ENCODE measurements at regions not wholly inside any gene's neighbourhood (a gene's known extent, or its start where the extent isn't known, plus 50 kb on each side); places are given as distances from the start of the nearest gene placed in this dataset.

- TF ChIP-seq POLR2AphosphoS5 (IDR thresholded peaks at IDR 0.05; ENCODE audit: insufficient read depth in 1 of 2, low read depth in 1 of 2) = no peak
- no peak for TF ChIP-seq POLR2A (IDR thresholded peaks at IDR 0.05)
- TF ChIP-seq CTCF (IDR thresholded peaks at IDR 0.05) = no peak
- intact Hi-C loops (cut with DNase I) = no loop called here
- Histone ChIP-seq H3K27me3 (no peaks in the 10 kb centered on the region), H3K9me3 (no peaks in the 10 kb centered on the region), H3K4me3 (no peak overlapping the region), H3K36me3 (no peaks in the 10 kb centered on the region), H3K4me1 (no peaks in the 10 kb centered on the region), H3K27ac (no peak overlapping the region)
- no peak for DNase-seq (ENCODE audit: extremely low spot score in 2 of 2)
Observed at GRCh38 chrX:125782184-125782583, 383.9 kb downstream of the DCAF12L2 start.

GRCh38 chrX:125786316-125786715 is 379.8 kb downstream of the DCAF12L2 start:
- Histone ChIP-seq H3K9me3 (no peaks in the 10 kb centered on the region), H3K4me3 (no peak overlapping the region), H3K4me1 (no peaks in the 10 kb centered on the region), H3K27me3 (no peaks in the 10 kb centered on the region), H3K36me3 (no peaks in the 10 kb centered on the region), H3K27ac (no peak overlapping the region)
- TF ChIP-seq POLR2AphosphoS5 (IDR thresholded peaks at IDR 0.05; ENCODE audit: insufficient read depth in 1 of 2, low read depth in 1 of 2) = no peak
- no peak for TF ChIP-seq CTCF (IDR thresholded peaks at IDR 0.05)
- no peak for TF ChIP-seq POLR2A (IDR thresholded peaks at IDR 0.05)
- intact Hi-C loops (cut with DNase I) = no loop called here
- no peak for DNase-seq (ENCODE audit: extremely low spot score in 2 of 2)

GRCh38 chrX:125791787-125792186 is 374.3 kb downstream of the DCAF12L2 start:
- TF ChIP-seq POLR2AphosphoS5 (IDR thresholded peaks at IDR 0.05; ENCODE audit: insufficient read depth in 1 of 2, low read depth in 1 of 2) = no peak
- TF ChIP-seq POLR2A (IDR thresholded peaks at IDR 0.05) = no peak
- no peak for TF ChIP-seq CTCF (IDR thresholded peaks at IDR 0.05)

DNA sequence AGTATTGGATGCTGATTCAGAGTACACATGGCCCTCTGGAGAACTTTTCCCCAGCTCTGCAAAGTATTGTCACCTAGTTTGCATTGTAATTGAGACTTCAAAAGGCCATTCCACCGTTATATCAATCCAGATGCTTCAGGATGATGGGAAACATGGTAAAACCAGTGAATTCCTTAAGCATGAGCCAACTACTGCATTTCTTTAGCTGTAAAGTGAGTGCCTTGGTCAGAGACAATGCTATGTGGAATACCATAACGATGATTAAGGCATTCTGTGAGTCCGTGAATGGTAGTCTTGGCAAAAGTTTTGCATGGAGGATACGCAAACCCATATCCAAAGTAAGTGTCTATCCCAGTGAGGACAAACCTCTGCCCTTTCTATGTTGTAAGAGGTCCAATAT is 355.2 kb downstream of the DCAF12L2 start:
- H3K27me3 ChIP-seq = no peaks in the 10 kb centered on the region
- H3K36me3 ChIP-seq = no peaks in the 10 kb centered on the region
- H3K9me3 ChIP-seq = no peaks in the 10 kb centered on the region
- H3K27ac ChIP-seq = no peak overlapping the region
- no peak for TF ChIP-seq POLR2A (IDR thresholded peaks at IDR 0.05)
- TF ChIP-seq POLR2AphosphoS5 (IDR thresholded peaks at IDR 0.05; ENCODE audit: insufficient read depth in 1 of 2, low read depth in 1 of 2) = no peak
- DNase-seq (ENCODE audit: extremely low spot score in 2 of 2) = no peak
- no peaks in the 10 kb centered on the region for H3K4me1 ChIP-seq
- intact Hi-C loops (cut with DNase I) = no loop called here
- no peak overlapping the region for H3K4me3 ChIP-seq

More at GRCh38 chrX:125791787-125792186, 374.3 kb downstream of the DCAF12L2 start:
- Histone ChIP-seq H3K4me1 (no peaks in the 10 kb centered on the region), H3K27ac (no peak overlapping the region), H3K4me3 (no peak overlapping the region), H3K36me3 (no peaks in the 10 kb centered on the region), H3K27me3 (no peaks in the 10 kb centered on the region), H3K9me3 (no peaks in the 10 kb centered on the region)
- no peak for DNase-seq (ENCODE audit: extremely low spot score in 2 of 2)
- intact Hi-C loops (cut with DNase I) = no loop called here

GRCh38 chrX:125826080-125826479 is 340.0 kb downstream of the DCAF12L2 start:
- no peaks in the 10 kb centered on the region for H3K9me3 ChIP-seq
- H3K4me1 ChIP-seq = no peaks in the 10 kb centered on the region
- intact Hi-C loops (cut with DNase I) = no loop called here
- no peak for DNase-seq (ENCODE audit: extremely low spot score in 2 of 2)
- no peaks in the 10 kb centered on the region for H3K27me3 ChIP-seq
- no peak for TF ChIP-seq POLR2AphosphoS5 (IDR thresholded peaks at IDR 0.05; ENCODE audit: insufficient read depth in 1 of 2, low read depth in 1 of 2)
- TF ChIP-seq POLR2A (IDR thresholded peaks at IDR 0.05) = no peak
- TF ChIP-seq CTCF (IDR thresholded peaks at IDR 0.05) = no peak
- no peak overlapping the region for H3K4me3 ChIP-seq
- no peak overlapping the region for H3K27ac ChIP-seq
- no peaks in the 10 kb centered on the region for H3K36me3 ChIP-seq
